ENCODE measurements at regions not wholly inside any gene's neighbourhood (a gene's known extent, or its start where the extent isn't known, plus 50 kb on each side); places are given as distances from the start of the nearest gene placed in this dataset.

- 91% methylated on average over 3 of the region's 3 CpGs for whole genome bisulfite sequencing
- TF ChIP-seq EP300 (IDR thresholded peaks at IDR 0.05) (no peak), POLR2AphosphoS5 (IDR thresholded peaks at IDR 0.05) (no peak), CTCF (IDR thresholded peaks at IDR 0.05) (no peak), POLR2A (IDR thresholded peaks at IDR 0.05; ENCODE audit: low read depth) (no peak)
- peaks cover 0 to under 1% (median 0%) of the 10 kb centered on the region in 4 donors for H3K36me3 ChIP-seq
- no peak for DNase-seq (ENCODE audit: extremely low spot score)
- H3K9me3 ChIP-seq: no peaks in the 10 kb centered on the region
- intact Hi-C loops (cut with DNase I): no loop called here
- no peak overlapping the region for H3K27ac ChIP-seq (replicated peaks in 1 of 4)
- H3K4me1 ChIP-seq: no peaks in the 10 kb centered on the region
- no peaks in the 10 kb centered on the region for H3K27me3 ChIP-seq
- no peak overlapping the region for H3K4me3 ChIP-seq
Measured at GRCh38 chr3:106920609-106921008, 456.6 kb upstream of the CCDC54 start.

- Histone ChIP-seq H3K36me3 (peaks cover 0 to 3% (median 0%) of the 10 kb centered on the region in 4 donors), H3K4me1 (no peaks in the 10 kb centered on the region), H3K4me3 (no peak overlapping the region), H3K9me3 (peaks cover 0 to 1% (median under 1%) of the 10 kb centered on the region in 4 donors), H3K27ac (replicated peaks in 1 of 4) (no peak overlapping the region), H3K27me3 (no peaks in the 10 kb centered on the region)
- intact Hi-C loops (cut with DNase I): no loop called here
- DNase-seq (ENCODE audit: extremely low spot score): no peak
- TF ChIP-seq POLR2AphosphoS5 (IDR thresholded peaks at IDR 0.05): no peak
- no peak for TF ChIP-seq CTCF (IDR thresholded peaks at IDR 0.05)
- no peak for TF ChIP-seq EP300 (IDR thresholded peaks at IDR 0.05)
- no peak for TF ChIP-seq POLR2A (IDR thresholded peaks at IDR 0.05; ENCODE audit: low read depth)
- 75% methylated on average over 3 of the region's 3 CpGs for WGBS
Measured at GRCh38 chr3:106929081-106929480, 448.2 kb upstream of the CCDC54 start.

- Histone ChIP-seq H3K4me3 (no peak overlapping the region), H3K36me3 (peaks cover 0 to 3% (median 0%) of the 10 kb centered on the region in 4 donors), H3K27me3 (no peaks in the 10 kb centered on the region), H3K4me1 (no peaks in the 10 kb centered on the region), H3K9me3 (peaks cover 0 to 10% (median 4%) of the 10 kb centered on the region in 4 donors), H3K27ac (replicated peaks in 1 of 4) (no peak overlapping the region)
- TF ChIP-seq POLR2AphosphoS5 (IDR thresholded peaks at IDR 0.05) (no peak), CTCF (IDR thresholded peaks at IDR 0.05) (no peak), POLR2A (IDR thresholded peaks at IDR 0.05; ENCODE audit: low read depth) (no peak), EP300 (IDR thresholded peaks at IDR 0.05) (no peak)
- no peak for DNase-seq (ENCODE audit: extremely low spot score)
- intact Hi-C loops (cut with DNase I): no loop called here
- 69% methylated on average over 2 of the region's 2 CpGs for WGBS
Measured at GRCh38 chr3:106930086-106930485, 447.2 kb upstream of the CCDC54 start.

GRCh38 chr3:106931904-106932303, 445.3 kb upstream of the CCDC54 start:
- Histone ChIP-seq H3K27me3 (no peaks in the 10 kb centered on the region), H3K36me3 (no peaks in the 10 kb centered on the region), H3K27ac (replicated peaks in 1 of 4) (no peak overlapping the region), H3K4me3 (no peak overlapping the region), H3K4me1 (no peaks in the 10 kb centered on the region), H3K9me3 (peaks cover 0 to 10% (median 4%) of the 10 kb centered on the region in 4 donors)
- DNase-seq (ENCODE audit: extremely low spot score): no peak
- TF ChIP-seq POLR2AphosphoS5 (IDR thresholded peaks at IDR 0.05): no peak
- no peak for TF ChIP-seq CTCF (IDR thresholded peaks at IDR 0.05)
- no peak for TF ChIP-seq EP300 (IDR thresholded peaks at IDR 0.05)
- no peak for TF ChIP-seq POLR2A (IDR thresholded peaks at IDR 0.05; ENCODE audit: low read depth)
- intact Hi-C loops (cut with DNase I): no loop called here
- 97% methylated on average over 1 of the region's 1 CpG for WGBS

- H3K4me1 ChIP-seq: no peaks in the 10 kb centered on the region
Measured at GRCh38 chr3:106936337-106936736, 440.9 kb upstream of the CCDC54 start.

More at GRCh38 chr3:106936337-106936736, 440.9 kb upstream of the CCDC54 start:
- H3K4me3 ChIP-seq: no peak overlapping the region
- WGBS: 49% methylated on average over 4 of the region's 4 CpGs
- H3K27ac ChIP-seq (replicated peaks in 1 of 4): no peak overlapping the region
- peaks cover 0 to 10% (median 4%) of the 10 kb centered on the region in 4 donors for H3K9me3 ChIP-seq
- intact Hi-C loops (cut with DNase I): no loop called here
- no peaks in the 10 kb centered on the region for H3K36me3 ChIP-seq
- TF ChIP-seq CTCF (IDR thresholded peaks at IDR 0.05) (no peak), POLR2A (IDR thresholded peaks at IDR 0.05; ENCODE audit: low read depth) (no peak), EP300 (IDR thresholded peaks at IDR 0.05) (no peak), POLR2AphosphoS5 (IDR thresholded peaks at IDR 0.05) (no peak)
- H3K27me3 ChIP-seq: no peaks in the 10 kb centered on the region
- DNase-seq (ENCODE audit: extremely low spot score): no peak

Measured in esophagus muscularis mucosa (tissue), 4 donors.